DOHH2 (cell line): ENCODE measurements at regions not wholly inside any gene's neighbourhood (a gene's known extent, or its start where the extent isn't known, plus 50 kb on each side); places are given as distances from the start of the nearest gene placed in this dataset.

Source experiments
- CTCF ChIP-seq: fragments of 200-600 bp; sonication (generic); IDR thresholded peaks from one replicate; pipeline ENCODE4 v1.5.1; 2014; ENCODE audit warnings: antibody characterized with exemption, mild to moderate bottlenecking, low read depth, low read length; ENCODE audit not compliant: poor library complexity, severe bottlenecking
- EZH2phosphoT487 ChIP-seq: fragments of 200-600 bp; sonication (generic); IDR thresholded peaks from 2 replicates; pipeline ENCODE4 v1.6.1; 2017; ENCODE audit warnings: borderline replicate concordance, mild to moderate bottlenecking, antibody characterized with exemption, low read length, moderate library complexity, mixed read lengths

- no peak for TF ChIP-seq CTCF
- no peak for TF ChIP-seq EZH2phosphoT487
Observed at GRCh38 chr16:50942143-50942542, 200.3 kb downstream of the CYLD start.
